ENCODE measurements at regions not wholly inside any gene's neighbourhood (a gene's known extent, or its start where the extent isn't known, plus 50 kb on each side); places are given as distances from the start of the nearest gene placed in this dataset.

DNA sequence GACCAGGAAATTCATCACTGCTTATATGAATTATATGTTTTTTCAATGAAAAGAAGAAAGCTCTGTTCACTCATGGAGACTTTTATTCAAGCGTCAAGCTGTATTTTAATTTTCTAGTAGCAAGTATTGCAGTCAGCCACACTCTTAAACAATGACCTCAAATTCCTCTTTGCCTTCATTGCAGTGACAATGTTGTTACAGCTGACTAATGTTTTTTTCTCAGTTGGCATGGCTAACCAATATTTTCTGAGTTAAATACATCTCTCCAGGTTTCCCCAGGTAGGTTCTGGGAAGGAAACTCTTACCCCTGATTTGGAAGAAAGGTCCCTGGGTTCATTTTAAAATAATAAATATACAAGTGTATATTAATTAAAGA lies 241.5 kb downstream of the WDR11 start:
- TF ChIP-seq EZH2 (IDR thresholded peaks at IDR 0.05; ENCODE audit: borderline replicate concordance, insufficient read depth, low read depth, low read length, poor library complexity, severe bottlenecking) = no peak
- TF ChIP-seq, protein P1, sequence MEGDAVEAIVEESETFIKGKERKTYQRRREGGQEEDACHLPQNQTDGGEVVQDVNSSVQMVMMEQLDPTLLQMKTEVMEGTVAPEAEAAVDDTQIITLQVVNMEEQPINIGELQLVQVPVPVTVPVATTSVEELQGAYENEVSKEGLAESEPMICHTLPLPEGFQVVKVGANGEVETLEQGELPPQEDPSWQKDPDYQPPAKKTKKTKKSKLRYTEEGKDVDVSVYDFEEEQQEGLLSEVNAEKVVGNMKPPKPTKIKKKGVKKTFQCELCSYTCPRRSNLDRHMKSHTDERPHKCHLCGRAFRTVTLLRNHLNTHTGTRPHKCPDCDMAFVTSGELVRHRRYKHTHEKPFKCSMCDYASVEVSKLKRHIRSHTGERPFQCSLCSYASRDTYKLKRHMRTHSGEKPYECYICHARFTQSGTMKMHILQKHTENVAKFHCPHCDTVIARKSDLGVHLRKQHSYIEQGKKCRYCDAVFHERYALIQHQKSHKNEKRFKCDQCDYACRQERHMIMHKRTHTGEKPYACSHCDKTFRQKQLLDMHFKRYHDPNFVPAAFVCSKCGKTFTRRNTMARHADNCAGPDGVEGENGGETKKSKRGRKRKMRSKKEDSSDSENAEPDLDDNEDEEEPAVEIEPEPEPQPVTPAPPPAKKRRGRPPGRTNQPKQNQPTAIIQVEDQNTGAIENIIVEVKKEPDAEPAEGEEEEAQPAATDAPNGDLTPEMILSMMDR (IDR thresholded peaks at IDR 0.05) = no peak

Data from B cell (primary cell).